H9 (cell line): ENCODE measurements at regions not wholly inside any gene's neighbourhood (a gene's known extent, or its start where the extent isn't known, plus 50 kb on each side); places are given as distances from the start of the nearest gene placed in this dataset.

ENCODE experiments used
- DNase-seq: peaks from one replicate; pipeline ENCODE4 v3.0.0-alpha.2; 2017
- H2AFZ ChIP-seq: one replicate; pipeline ENCODE4 v1.6.1; 2013; ENCODE audit warnings: mild to moderate bottlenecking, low read length, control low read depth, moderate library complexity
- H2AK5ac ChIP-seq: 2 replicates; pipeline ENCODE4 v1.6.1; 2013; ENCODE audit warnings: low read length, control low read depth, mixed read lengths; ENCODE audit not compliant: insufficient read length
- H2BK120ac ChIP-seq: one replicate; pipeline ENCODE4 v1.6.1; 2013; ENCODE audit warnings: low read depth, mild to moderate bottlenecking, low read length, control low read depth, inconsistent platforms; ENCODE audit not compliant: poor library complexity, severe bottlenecking
- H2BK12ac ChIP-seq: 2 replicates; pipeline ENCODE4 v1.6.1; 2013; ENCODE audit warnings: low read length, control low read depth, mixed read lengths, low read depth; ENCODE audit not compliant: insufficient read length
- H2BK15ac ChIP-seq: 2 replicates; pipeline ENCODE4 v1.6.1; 2013; ENCODE audit warnings: low read depth, low read length, control low read depth
- H2BK20ac ChIP-seq: one replicate; pipeline ENCODE4 v1.6.1; 2013; ENCODE audit warnings: low read depth, mild to moderate bottlenecking, low read length, control low read depth, inconsistent platforms; ENCODE audit not compliant: poor library complexity, severe bottlenecking
- H2BK5ac ChIP-seq: 2 replicates; pipeline ENCODE4 v1.6.1; 2013; ENCODE audit warnings: low read length, control low read depth, mixed read lengths; ENCODE audit not compliant: insufficient read length
- H3K14ac ChIP-seq: 2 replicates; pipeline ENCODE4 v1.6.1; 2013; ENCODE audit warnings: low read length, control low read depth; ENCODE audit not compliant: insufficient read depth
- H3K18ac ChIP-seq: 2 replicates; pipeline ENCODE4 v1.6.1; 2013; ENCODE audit warnings: low read depth, mild to moderate bottlenecking, mixed read lengths, low read length, control low read depth; ENCODE audit not compliant: insufficient read length
- H3K23ac ChIP-seq: 2 replicates; pipeline ENCODE4 v1.6.1; 2013; ENCODE audit warnings: low read length, control low read depth, mixed read lengths, low read depth; ENCODE audit not compliant: insufficient read length
- H3K23me2 ChIP-seq: 2 replicates; pipeline ENCODE4 v1.6.1; 2013; ENCODE audit warnings: low read depth, mild to moderate bottlenecking, mixed read lengths, low read length, control low read depth; ENCODE audit not compliant: insufficient read length, poor library complexity, severe bottlenecking
- H3K27ac ChIP-seq: 2 replicates; pipeline ENCODE4 v1.5.1; 2013; ENCODE audit warnings: low read length, control low read depth, mixed read lengths, low read depth; ENCODE audit not compliant: insufficient read length
- H3K27me3 ChIP-seq: 2 replicates; pipeline ENCODE4 v1.6.1; 2013; ENCODE audit warnings: low read length, control low read depth, inconsistent platforms; ENCODE audit not compliant: insufficient read depth
- H3K4ac ChIP-seq: 2 replicates; pipeline ENCODE4 v1.6.1; 2013; ENCODE audit warnings: low read depth, mild to moderate bottlenecking, control low read depth, inconsistent platforms, low read length, moderate library complexity
- H3K4me1 ChIP-seq: 2 replicates; pipeline ENCODE4 v1.6.1; 2013; ENCODE audit warnings: low read length, control low read depth, inconsistent platforms; ENCODE audit not compliant: insufficient read depth
- H3K4me2 ChIP-seq: 2 replicates; pipeline ENCODE4 v1.6.1; 2013; ENCODE audit warnings: low read length, control low read depth, mixed read lengths; ENCODE audit not compliant: insufficient read length, insufficient read depth
- H3K56ac ChIP-seq: 2 replicates; pipeline ENCODE4 v1.6.1; 2013; ENCODE audit warnings: low read depth, mild to moderate bottlenecking, mixed read lengths, low read length, control low read depth; ENCODE audit not compliant: insufficient read length
- H3K79me1 ChIP-seq: 2 replicates; pipeline ENCODE4 v1.6.1; 2013; ENCODE audit warnings: low read depth, mild to moderate bottlenecking, moderate library complexity, low read length, control low read depth, inconsistent platforms; ENCODE audit not compliant: insufficient read depth, poor library complexity, severe bottlenecking
- H3K79me2 ChIP-seq: 2 replicates; pipeline ENCODE4 v1.6.1; 2013; ENCODE audit warnings: low read length, control low read depth, inconsistent platforms; ENCODE audit not compliant: insufficient read depth
- H3K9ac ChIP-seq: 2 replicates; pipeline ENCODE4 v1.6.1; 2013; ENCODE audit warnings: low read length, control low read depth, mixed read lengths; ENCODE audit not compliant: insufficient read length; ENCODE audit errors: extremely low read depth
- H3K9me3 ChIP-seq: one replicate; pipeline ENCODE4 v1.6.1; 2013; ENCODE audit warnings: low read depth, low read length, inconsistent platforms; ENCODE audit not compliant: control insufficient read depth
- H3T11ph ChIP-seq: one replicate; pipeline ENCODE4 v1.6.1; 2013; ENCODE audit warnings: mild to moderate bottlenecking, low read length, control low read depth, inconsistent platforms
- H4K20me1 ChIP-seq: one replicate; pipeline ENCODE4 v1.6.1; 2013; ENCODE audit not compliant: control insufficient read depth, insufficient read length, insufficient read depth
- H4K5ac ChIP-seq: 2 replicates; pipeline ENCODE4 v1.6.1; 2013; ENCODE audit warnings: low read depth, mild to moderate bottlenecking, mixed read lengths, low read length, control low read depth; ENCODE audit not compliant: insufficient read length
- H4K8ac ChIP-seq: replicated peaks from 2 replicates; pipeline ENCODE4 v1.6.1; 2013; ENCODE audit warnings: low read length, control low read depth, mixed read lengths, low read depth; ENCODE audit not compliant: insufficient read length
- H4K91ac ChIP-seq: 2 replicates; pipeline ENCODE4 v1.6.1; 2013; ENCODE audit warnings: low read depth, mild to moderate bottlenecking, moderate library complexity, mixed read lengths, low read length, control low read depth; ENCODE audit not compliant: insufficient read length
- H3K27ac Mint-ChIP-seq, 3 experiments: 2 replicates in 2 of 3; 3 replicates in 1 of 3; pipeline ENCODE4 v1.8.0; 2020 to 2021; ENCODE audit warnings: mixed read lengths in 3 of 3, mild to moderate bottlenecking in 1 of 3, moderate library complexity in 1 of 3
- H3K27me3 Mint-ChIP-seq: 2 replicates; pipeline ENCODE4 v1.8.0; 2021; ENCODE audit warnings: low read depth, mild to moderate bottlenecking, moderate library complexity, mixed read lengths
- H3K36me3 Mint-ChIP-seq, 3 experiments: 2 replicates in 2 of 3; 3 replicates in 1 of 3; pipeline ENCODE4 v1.8.0; 2020 to 2021; ENCODE audit warnings: low read depth in 3 of 3, mixed read lengths in 3 of 3; ENCODE audit not compliant: insufficient read depth in 1 of 3
- H3K4me1 Mint-ChIP-seq, 2 experiments: 2 replicates each; pipeline ENCODE4 v1.8.0; 2020; ENCODE audit warnings: mixed read lengths in 2 of 2
- H3K4me3 Mint-ChIP-seq, 2 experiments: 2 replicates in 1 of 2; 3 replicates in 1 of 2; pipeline ENCODE4 v1.8.0; 2020 to 2021; ENCODE audit warnings: mild to moderate bottlenecking in 2 of 2, mixed read lengths in 2 of 2, moderate library complexity in 1 of 2
- H3K9me3 Mint-ChIP-seq, 2 experiments: 2 replicates in 1 of 2; 3 replicates in 1 of 2; pipeline ENCODE4 v1.8.0; 2020; ENCODE audit warnings: mild to moderate bottlenecking in 2 of 2, mixed read lengths in 2 of 2, moderate library complexity in 1 of 2
- CTCF ChIP-seq: fragments of 200-600 bp; sonication (generic); conservative IDR thresholded peaks from 3 replicates; pipeline ENCODE4 v1.8.0; 2021; ENCODE audit warnings: antibody characterized with exemption, mild to moderate bottlenecking
- WGBS: extraction: QIAGEN DNeasy Blood & Tissue Kit; methylation state at CpG from one replicate; pipeline ENCODE4 v1.1.7; 2013; ENCODE audit warnings: missing lambda C conversion rate, low lambda C conversion rate, mixed read lengths; ENCODE audit not compliant: insufficient read length; ENCODE audit errors: extremely low coverage; 5-methylcytosine and 5-hydroxymethylcytosine counted together

- H3K18ac ChIP-seq: no peak overlapping the region
- H3K27ac ChIP-seq: no peak overlapping the region
- Mint-ChIP-seq H3K27ac (no peak overlapping the region), H3K27me3 (peaks cover 11% of the 10 kb centered on the region), H3K9me3 (no peaks in the 10 kb centered on the region; a peak in 1 of 5 replicates), H3K4me3 (no peak overlapping the region), H3K36me3 (no peaks in the 10 kb centered on the region), H3K4me1 (no peaks in the 10 kb centered on the region; a peak in 1 of 4 replicates)
- H2BK20ac ChIP-seq: no peak overlapping the region
- no peak overlapping the region for H3K14ac ChIP-seq
- no peak overlapping the region for H4K8ac ChIP-seq
- H3T11ph ChIP-seq: no peak overlapping the region
- no peak for TF ChIP-seq CTCF
- H3K9ac ChIP-seq: no peak overlapping the region
- H3K23ac ChIP-seq: no peak overlapping the region
- DNase-seq: no peak
- no peak overlapping the region for H2AK5ac ChIP-seq
- no peak overlapping the region for H2BK15ac ChIP-seq
- H3K4me1 ChIP-seq: no peaks in the 10 kb centered on the region
- no peak overlapping the region for H2BK5ac ChIP-seq
- no peaks in the 10 kb centered on the region for H3K79me1 ChIP-seq
- H3K27me3 ChIP-seq: no peaks in the 10 kb centered on the region
- no peak overlapping the region for H3K56ac ChIP-seq
- H3K4ac ChIP-seq: no peak overlapping the region
- no peak overlapping the region for H2AFZ ChIP-seq
- no peaks in the 10 kb centered on the region for H3K79me2 ChIP-seq
- H3K4me2 ChIP-seq: no peak overlapping the region
- H2BK120ac ChIP-seq: no peak overlapping the region
- H2BK12ac ChIP-seq: no peak overlapping the region
- H4K5ac ChIP-seq: no peak overlapping the region
- no peaks in the 10 kb centered on the region for H3K23me2 ChIP-seq
- WGBS: no CpG with 5 or more reads among the region's 8 CpGs
- no peak overlapping the region for H4K91ac ChIP-seq
- no peaks in the 10 kb centered on the region for H4K20me1 ChIP-seq
- no peaks in the 10 kb centered on the region for H3K9me3 ChIP-seq
Observed at GRCh38 chr10:125533866-125534265, 149.1 kb downstream of the TEX36 start.
